ENCODE measurements at regions not wholly inside any gene's neighbourhood (a gene's known extent, or its start where the extent isn't known, plus 50 kb on each side); places are given as distances from the start of the nearest gene placed in this dataset.

DNA sequence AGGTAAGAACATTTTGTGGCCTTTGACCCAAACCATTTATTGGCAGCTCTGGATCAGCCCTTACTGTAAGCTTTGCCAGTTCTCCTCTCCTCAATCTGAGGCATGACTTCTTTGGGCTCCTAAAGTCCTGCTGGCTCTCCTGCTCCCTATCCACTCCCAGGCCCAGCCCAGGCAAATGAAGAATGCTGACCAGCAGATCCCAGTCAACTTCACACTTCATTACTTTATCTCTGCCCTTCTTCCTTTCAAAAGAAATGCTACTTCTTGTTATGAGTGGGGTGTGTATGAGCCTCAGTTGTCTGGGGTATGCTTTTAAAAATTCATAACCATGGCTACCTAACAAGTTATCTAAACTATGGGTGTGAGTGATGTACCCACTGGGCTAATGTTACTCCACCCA lies 479.6 kb downstream of the ACTL7B start (continued):
- TF ChIP-seq, protein P1, sequence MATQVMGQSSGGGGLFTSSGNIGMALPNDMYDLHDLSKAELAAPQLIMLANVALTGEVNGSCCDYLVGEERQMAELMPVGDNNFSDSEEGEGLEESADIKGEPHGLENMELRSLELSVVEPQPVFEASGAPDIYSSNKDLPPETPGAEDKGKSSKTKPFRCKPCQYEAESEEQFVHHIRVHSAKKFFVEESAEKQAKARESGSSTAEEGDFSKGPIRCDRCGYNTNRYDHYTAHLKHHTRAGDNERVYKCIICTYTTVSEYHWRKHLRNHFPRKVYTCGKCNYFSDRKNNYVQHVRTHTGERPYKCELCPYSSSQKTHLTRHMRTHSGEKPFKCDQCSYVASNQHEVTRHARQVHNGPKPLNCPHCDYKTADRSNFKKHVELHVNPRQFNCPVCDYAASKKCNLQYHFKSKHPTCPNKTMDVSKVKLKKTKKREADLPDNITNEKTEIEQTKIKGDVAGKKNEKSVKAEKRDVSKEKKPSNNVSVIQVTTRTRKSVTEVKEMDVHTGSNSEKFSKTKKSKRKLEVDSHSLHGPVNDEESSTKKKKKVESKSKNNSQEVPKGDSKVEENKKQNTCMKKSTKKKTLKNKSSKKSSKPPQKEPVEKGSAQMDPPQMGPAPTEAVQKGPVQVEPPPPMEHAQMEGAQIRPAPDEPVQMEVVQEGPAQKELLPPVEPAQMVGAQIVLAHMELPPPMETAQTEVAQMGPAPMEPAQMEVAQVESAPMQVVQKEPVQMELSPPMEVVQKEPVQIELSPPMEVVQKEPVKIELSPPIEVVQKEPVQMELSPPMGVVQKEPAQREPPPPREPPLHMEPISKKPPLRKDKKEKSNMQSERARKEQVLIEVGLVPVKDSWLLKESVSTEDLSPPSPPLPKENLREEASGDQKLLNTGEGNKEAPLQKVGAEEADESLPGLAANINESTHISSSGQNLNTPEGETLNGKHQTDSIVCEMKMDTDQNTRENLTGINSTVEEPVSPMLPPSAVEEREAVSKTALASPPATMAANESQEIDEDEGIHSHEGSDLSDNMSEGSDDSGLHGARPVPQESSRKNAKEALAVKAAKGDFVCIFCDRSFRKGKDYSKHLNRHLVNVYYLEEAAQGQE (IDR thresholded peaks at IDR 0.05), result no peak

DNA sequence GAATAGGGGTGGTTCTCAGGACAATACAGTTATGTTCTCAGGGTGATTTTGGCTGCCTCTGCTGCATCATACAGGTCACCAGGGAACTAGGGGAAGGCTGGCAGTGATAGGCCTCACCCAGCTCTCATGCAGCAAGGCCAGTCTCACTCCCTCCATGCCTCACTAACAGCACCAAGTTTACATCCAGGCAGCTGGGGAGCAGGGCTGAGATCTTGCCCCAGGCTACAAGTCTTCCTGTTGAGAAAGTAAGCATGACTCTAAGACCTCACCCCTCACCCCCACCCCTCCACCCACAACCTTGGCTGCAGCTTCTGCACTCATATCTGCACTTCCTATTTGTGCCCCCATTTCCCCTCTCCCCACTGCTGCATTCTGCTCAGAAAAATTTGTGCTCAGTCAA lies 481.2 kb downstream of the ACTL7B start:
- Histone ChIP-seq H3K9me3 (ENCODE audit: control insufficient read depth in 4 of 4, low read length in 3 of 4) (peaks cover 0 to 4% (median 0%) of the 10 kb centered on the region in 4 donors), H3K36me3 (ENCODE audit: control insufficient read depth in 4 of 4, insufficient read depth in 3 of 4, low read depth in 1 of 4, low read length in 3 of 4) (no peaks in the 10 kb centered on the region), H3K27me3 (ENCODE audit: control insufficient read depth in 4 of 4, insufficient read depth in 4 of 4, low read length in 3 of 4) (no peaks in the 10 kb centered on the region), H3K9ac (ENCODE audit: low read depth in 1 of 2, low read length in 2 of 2) (no peak overlapping the region), H3K27ac (ENCODE audit: low read depth in 1 of 2, low read length in 2 of 2) (no peak overlapping the region), H3K4me3 (ENCODE audit: low read depth in 1 of 3, low read length in 3 of 3) (no peak overlapping the region), H3K4me1 (ENCODE audit: control insufficient read depth in 4 of 4, insufficient read depth in 4 of 4, low read length in 3 of 4) (no peaks in the 10 kb centered on the region)
- TF ChIP-seq, protein P2, sequence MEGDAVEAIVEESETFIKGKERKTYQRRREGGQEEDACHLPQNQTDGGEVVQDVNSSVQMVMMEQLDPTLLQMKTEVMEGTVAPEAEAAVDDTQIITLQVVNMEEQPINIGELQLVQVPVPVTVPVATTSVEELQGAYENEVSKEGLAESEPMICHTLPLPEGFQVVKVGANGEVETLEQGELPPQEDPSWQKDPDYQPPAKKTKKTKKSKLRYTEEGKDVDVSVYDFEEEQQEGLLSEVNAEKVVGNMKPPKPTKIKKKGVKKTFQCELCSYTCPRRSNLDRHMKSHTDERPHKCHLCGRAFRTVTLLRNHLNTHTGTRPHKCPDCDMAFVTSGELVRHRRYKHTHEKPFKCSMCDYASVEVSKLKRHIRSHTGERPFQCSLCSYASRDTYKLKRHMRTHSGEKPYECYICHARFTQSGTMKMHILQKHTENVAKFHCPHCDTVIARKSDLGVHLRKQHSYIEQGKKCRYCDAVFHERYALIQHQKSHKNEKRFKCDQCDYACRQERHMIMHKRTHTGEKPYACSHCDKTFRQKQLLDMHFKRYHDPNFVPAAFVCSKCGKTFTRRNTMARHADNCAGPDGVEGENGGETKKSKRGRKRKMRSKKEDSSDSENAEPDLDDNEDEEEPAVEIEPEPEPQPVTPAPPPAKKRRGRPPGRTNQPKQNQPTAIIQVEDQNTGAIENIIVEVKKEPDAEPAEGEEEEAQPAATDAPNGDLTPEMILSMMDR (IDR thresholded peaks at IDR 0.05; ENCODE audit: low read depth, low read length, missing input control), result no peak
- TF ChIP-seq TAF1 (conservative IDR thresholded peaks at IDR 0.05), result no peak
- TF ChIP-seq RAD21 (IDR thresholded peaks at IDR 0.05), result no peak
- no peak for TF ChIP-seq HNF4A (conservative IDR thresholded peaks at IDR 0.05)
- no peak for TF ChIP-seq RXRA (IDR thresholded peaks at IDR 0.05)
- TF ChIP-seq YY1 (IDR thresholded peaks at IDR 0.05), result no peak
- no peak for TF ChIP-seq FOXA2 (IDR thresholded peaks at IDR 0.05)
- TF ChIP-seq HNF4G (IDR thresholded peaks at IDR 0.05), result no peak
- no peak for TF ChIP-seq FOXA1 (IDR thresholded peaks at IDR 0.05)
- no peak for TF ChIP-seq NR2F2 (IDR thresholded peaks at IDR 0.05)
- DNase-seq (ENCODE audit: low spot score), result no peak

DNA sequence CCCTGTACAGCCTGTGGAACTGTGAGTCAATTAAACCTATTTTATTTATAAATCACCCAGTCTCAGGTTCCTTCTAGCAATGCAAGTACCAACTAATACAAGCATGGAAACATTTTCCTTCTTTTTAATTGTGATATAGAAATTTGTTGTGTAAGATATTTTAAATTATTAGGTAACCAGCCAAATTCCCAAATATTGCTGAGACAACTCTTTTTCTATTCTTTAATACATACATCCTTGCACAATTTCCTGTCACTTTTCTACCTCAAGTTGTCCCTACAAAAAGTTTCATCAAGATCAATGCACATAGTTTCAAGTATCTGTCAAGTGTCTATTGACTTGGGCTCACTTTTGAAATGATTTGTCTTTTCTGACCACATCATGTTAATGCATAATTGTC lies 488.6 kb downstream of the ACTL7B start:
- H3K27ac ChIP-seq (ENCODE audit: low read depth in 1 of 2, low read length in 2 of 2), result no peak overlapping the region

More for the DNA sequence above, 488.6 kb downstream of the ACTL7B start:
- DNase-seq (ENCODE audit: low spot score), result no peak
- no peaks in the 10 kb centered on the region for H3K27me3 ChIP-seq (ENCODE audit: control insufficient read depth in 4 of 4, insufficient read depth in 4 of 4, low read length in 3 of 4)
- H3K4me1 ChIP-seq (ENCODE audit: control insufficient read depth in 4 of 4, insufficient read depth in 4 of 4, low read length in 3 of 4), result no peaks in the 10 kb centered on the region
- H3K4me3 ChIP-seq (ENCODE audit: low read depth in 1 of 3, low read length in 3 of 3), result no peak overlapping the region
- no peaks in the 10 kb centered on the region for H3K36me3 ChIP-seq (ENCODE audit: control insufficient read depth in 4 of 4, insufficient read depth in 3 of 4, low read depth in 1 of 4, low read length in 3 of 4)
- no peak overlapping the region for H3K9ac ChIP-seq (ENCODE audit: low read depth in 1 of 2, low read length in 2 of 2)
- H3K9me3 ChIP-seq (ENCODE audit: control insufficient read depth in 4 of 4, low read length in 3 of 4), result peaks cover 0 to 4% (median 0%) of the 10 kb centered on the region in 4 donors
- TF ChIP-seq NR2F2 (IDR thresholded peaks at IDR 0.05) (no peak), HNF4A (conservative IDR thresholded peaks at IDR 0.05) (no peak), EGR1 (IDR thresholded peaks at IDR 0.05; ENCODE audit: low read depth in 2 of 2) (no peak), YY1 (IDR thresholded peaks at IDR 0.05) (no peak), GABPA (IDR thresholded peaks at IDR 0.05 in 1 of 2, conservative IDR thresholded peaks at IDR 0.05 in 1 of 2) (no peak)
- TF ChIP-seq, protein P3, sequence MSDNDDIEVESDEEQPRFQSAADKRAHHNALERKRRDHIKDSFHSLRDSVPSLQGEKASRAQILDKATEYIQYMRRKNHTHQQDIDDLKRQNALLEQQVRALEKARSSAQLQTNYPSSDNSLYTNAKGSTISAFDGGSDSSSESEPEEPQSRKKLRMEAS (IDR thresholded peaks at IDR 0.05), result no peak
